Keratinocyte (primary cell): ENCODE measurements at regions not wholly inside any gene's neighbourhood (a gene's known extent, or its start where the extent isn't known, plus 50 kb on each side); places are given as distances from the start of the nearest gene placed in this dataset.
A peak's percentile ranks its signal among the peaks of the same experiment; 100 is the strongest.

Experiments used
- DNase-seq: peaks from one replicate; pipeline ENCODE4 v3.0.0-alpha.2; 2011; ENCODE audit warnings: low read depth, missing footprints, low spot score
- FAIRE-seq: peaks from 2 replicates; lab custom pipeline; 2011; peaks lifted over from hg19 to GRCh38; lab: Jason Lieb, UNC
- H2AFZ ChIP-seq: 2 replicates; pipeline ENCODE4 v1.6.0; 2012; ENCODE audit warnings: low read length, control low read depth, inconsistent platforms; ENCODE audit not compliant: control insufficient read depth
- H3K27ac ChIP-seq: 2 replicates; pipeline ENCODE4 v1.5.1; 2011; ENCODE audit warnings: low read length; ENCODE audit not compliant: control insufficient read depth, insufficient read depth
- H3K27me3 ChIP-seq: 3 replicates; pipeline ENCODE4 v1.6.0; 2011; ENCODE audit warnings: low read length; ENCODE audit not compliant: control insufficient read depth, insufficient read depth; ENCODE audit errors: extremely low read depth
- H3K36me3 ChIP-seq, 2 experiments: 2 replicates in 1 of 2; 3 replicates in 1 of 2; pipeline ENCODE4 v1.5.1; 2011; ENCODE audit warnings: low read length in 2 of 2, mild to moderate bottlenecking in 1 of 2; ENCODE audit not compliant: control insufficient read depth in 2 of 2, insufficient read depth in 2 of 2; ENCODE audit errors: extremely low read depth in 1 of 2
- H3K4me1 ChIP-seq: 3 replicates; pipeline ENCODE4 v1.5.1; 2011; ENCODE audit warnings: low read length; ENCODE audit not compliant: control insufficient read depth, insufficient read depth; ENCODE audit errors: extremely low read depth
- H3K4me2 ChIP-seq: 3 replicates; pipeline ENCODE4 v1.6.0; 2011; ENCODE audit warnings: low read depth, low read length; ENCODE audit not compliant: control insufficient read depth, insufficient read depth; ENCODE audit errors: extremely low read depth
- H3K4me3 ChIP-seq, 3 experiments: fragments of 200-600 bp in 1 of 3; sonication (generic) in 1 of 3; 2 replicates in 2 of 3; 3 replicates in 1 of 3; pipeline ENCODE4 v1.5.1; 2011 to 2016; ENCODE audit warnings: low read length in 3 of 3, mild to moderate bottlenecking in 3 of 3, control low read depth in 2 of 3, inconsistent platforms in 1 of 3, low read depth in 1 of 3, mixed read lengths in 1 of 3, mixed run types in 1 of 3, moderate library complexity in 1 of 3; ENCODE audit not compliant: control insufficient read depth in 2 of 3, insufficient read depth in 2 of 3; ENCODE audit errors: extremely low read depth in 1 of 3
- H3K79me2 ChIP-seq: 2 replicates; pipeline ENCODE4 v1.6.0; 2012; ENCODE audit warnings: low read length; ENCODE audit not compliant: control insufficient read depth, insufficient read depth
- H3K9ac ChIP-seq: 3 replicates; pipeline ENCODE4 v1.6.0; 2011; ENCODE audit warnings: low read length; ENCODE audit not compliant: control insufficient read depth, insufficient read depth; ENCODE audit errors: extremely low read depth
- H3K9me1 ChIP-seq: 3 replicates; pipeline ENCODE4 v1.6.0; 2011; ENCODE audit warnings: low read length; ENCODE audit not compliant: control insufficient read depth, insufficient read depth; ENCODE audit errors: extremely low read depth
- H3K9me3 ChIP-seq: 2 replicates; pipeline ENCODE4 v1.5.1; 2012; ENCODE audit warnings: low read depth, low read length; ENCODE audit not compliant: control insufficient read depth
- H4K20me1 ChIP-seq: 3 replicates; pipeline ENCODE4 v1.6.0; 2011; ENCODE audit warnings: low read length; ENCODE audit not compliant: control insufficient read depth, insufficient read depth; ENCODE audit errors: extremely low read depth
- CTCF ChIP-seq, 3 experiments: IDR thresholded peaks in 1 of 3; conservative IDR thresholded peaks in 1 of 3; optimal IDR thresholded peaks in 1 of 3; 2 replicates in 2 of 3; 3 replicates in 1 of 3; pipeline versions ENCODE3 to v1.5.1; 2011; ENCODE audit warnings: low read length in 3 of 3, mild to moderate bottlenecking in 3 of 3, moderate library complexity in 2 of 3, control low read depth in 1 of 3, inconsistent platforms in 1 of 3; ENCODE audit not compliant: insufficient read depth in 2 of 3; ENCODE audit errors: extremely low read depth in 1 of 3
- EZH2 ChIP-seq: IDR thresholded peaks from one replicate; pipeline ENCODE4 v1.6.1; 2012; ENCODE audit warnings: inconsistent platforms, mild to moderate bottlenecking, low read length, moderate library complexity
- dilution Hi-C: fragments of 300-500 bp; cut with MboI; formaldehyde crosslinking; loops from one replicate; pipeline ENCODE4 v1.7.0; 2020; ENCODE audit warnings: low sequenced_read_pairs; ENCODE audit not compliant: extremely low pct_ligation_motif_present

- Histone ChIP-seq H3K9me1 (no peaks in the 10 kb centered on the region), H3K27ac (peak overlapping the region; percentile 57), H3K9me3 (no peaks in the 10 kb centered on the region), H3K4me2 (peak overlapping the region; percentile 54), H3K79me2 (no peaks in the 10 kb centered on the region), H3K9ac (no peak overlapping the region), H3K27me3 (no peaks in the 10 kb centered on the region), H4K20me1 (no peaks in the 10 kb centered on the region), H3K36me3 (no peaks in the 10 kb centered on the region), H2AFZ (no peak overlapping the region), H3K4me3 (no peak overlapping the region), H3K4me1 (peaks cover 28% of the 10 kb centered on the region)
- FAIRE-seq (peak; percentile 67), DNase-seq (peak; percentile 58)
- dilution Hi-C loops: no loop called here
- no peak for TF ChIP-seq CTCF (optimal IDR thresholded peaks at IDR 0.05 in 1 of 3, IDR thresholded peaks at IDR 0.05 in 1 of 3, conservative IDR thresholded peaks at IDR 0.05 in 1 of 3; ENCODE audit: extremely low read depth in 1 of 3, insufficient read depth in 2 of 3, low read length in 3 of 3)
- no peak for TF ChIP-seq EZH2
These were observed 135.3 kb upstream of the IL1RAPL2 start for GRCh38 chrX:104430742-104431119.

- no peaks in the 10 kb centered on the region for H3K36me3 ChIP-seq
- H3K4me2 ChIP-seq: peak overlapping the region; percentile 54
- no peak overlapping the region for H3K9ac ChIP-seq
- no peaks in the 10 kb centered on the region for H3K79me2 ChIP-seq
- no peak overlapping the region for H3K4me3 ChIP-seq
- no peak for TF ChIP-seq EZH2
- no peak for TF ChIP-seq CTCF (optimal IDR thresholded peaks at IDR 0.05 in 1 of 3, IDR thresholded peaks at IDR 0.05 in 1 of 3, conservative IDR thresholded peaks at IDR 0.05 in 1 of 3; ENCODE audit: extremely low read depth in 1 of 3, insufficient read depth in 2 of 3, low read length in 3 of 3)
- no peaks in the 10 kb centered on the region for H3K9me1 ChIP-seq
- no peaks in the 10 kb centered on the region for H3K9me3 ChIP-seq
- H2AFZ ChIP-seq: no peak overlapping the region
- DNase-seq: no peak
- peak; percentile 5 for FAIRE-seq
- no peaks in the 10 kb centered on the region for H4K20me1 ChIP-seq
- H3K27me3 ChIP-seq: no peaks in the 10 kb centered on the region
- H3K4me1 ChIP-seq: peaks cover 28% of the 10 kb centered on the region
- H3K27ac ChIP-seq: peak overlapping the region; percentile 57
- dilution Hi-C loops: no loop called here
These were observed 135.8 kb upstream of the IL1RAPL2 start for GRCh38 chrX:104430072-104430741.
